ENCODE measurements at regions not wholly inside any gene's neighbourhood (a gene's known extent, or its start where the extent isn't known, plus 50 kb on each side); places are given as distances from the start of the nearest gene placed in this dataset.

DNA sequence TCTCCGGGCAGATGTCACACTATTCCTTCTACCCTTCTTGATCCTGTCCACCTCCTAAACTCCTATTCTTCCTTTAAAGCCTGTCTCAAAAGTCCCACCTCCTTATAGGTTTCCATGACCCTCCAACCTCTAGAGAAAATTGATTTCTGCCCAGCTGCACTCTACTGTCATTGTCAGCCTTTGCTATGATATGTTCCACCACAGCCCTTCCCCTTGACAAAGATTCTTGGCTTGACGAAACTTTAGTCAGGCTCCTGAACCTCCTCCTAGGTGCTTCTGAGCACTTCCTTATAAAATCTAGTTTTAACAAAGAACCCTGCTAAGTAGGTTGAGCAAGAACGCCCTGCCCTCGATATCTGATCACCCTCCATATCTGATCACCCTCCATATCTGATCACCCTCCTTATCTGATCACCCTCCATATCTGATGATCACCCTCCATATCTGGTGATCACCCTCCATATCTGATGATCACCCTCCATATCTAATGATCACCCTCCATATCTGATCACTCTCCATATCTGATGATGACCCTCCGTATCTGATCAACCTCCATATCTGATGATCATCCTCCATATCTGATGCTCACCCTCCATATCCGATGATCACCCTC is 103.2 kb downstream of the RIN2 start:
- H3K36me3 ChIP-seq (ENCODE audit: insufficient read depth, low read length) = no peaks in the 10 kb centered on the region
- no peak overlapping the region for H3K9ac ChIP-seq (ENCODE audit: low read depth, low read length)
- ATAC-seq (ENCODE audit: insufficient read depth, low read depth) = no peak
- no peaks in the 10 kb centered on the region for H3K27me3 ChIP-seq (ENCODE audit: insufficient read depth, low read length, poor library complexity)
- no peak overlapping the region for H2AFZ ChIP-seq (ENCODE audit: low read depth, low read length)
- no peak overlapping the region for H3K4me2 ChIP-seq (ENCODE audit: insufficient read depth, low read length)
- no peak for DNase-seq
- H3K79me2 ChIP-seq (ENCODE audit: insufficient read depth, low read length) = no peaks in the 10 kb centered on the region
- no peaks in the 10 kb centered on the region for H3K4me1 ChIP-seq (ENCODE audit: insufficient read depth, low read length)
- no peak overlapping the region for H3K27ac ChIP-seq (ENCODE audit: low read length)
- TF ChIP-seq, protein P1, sequence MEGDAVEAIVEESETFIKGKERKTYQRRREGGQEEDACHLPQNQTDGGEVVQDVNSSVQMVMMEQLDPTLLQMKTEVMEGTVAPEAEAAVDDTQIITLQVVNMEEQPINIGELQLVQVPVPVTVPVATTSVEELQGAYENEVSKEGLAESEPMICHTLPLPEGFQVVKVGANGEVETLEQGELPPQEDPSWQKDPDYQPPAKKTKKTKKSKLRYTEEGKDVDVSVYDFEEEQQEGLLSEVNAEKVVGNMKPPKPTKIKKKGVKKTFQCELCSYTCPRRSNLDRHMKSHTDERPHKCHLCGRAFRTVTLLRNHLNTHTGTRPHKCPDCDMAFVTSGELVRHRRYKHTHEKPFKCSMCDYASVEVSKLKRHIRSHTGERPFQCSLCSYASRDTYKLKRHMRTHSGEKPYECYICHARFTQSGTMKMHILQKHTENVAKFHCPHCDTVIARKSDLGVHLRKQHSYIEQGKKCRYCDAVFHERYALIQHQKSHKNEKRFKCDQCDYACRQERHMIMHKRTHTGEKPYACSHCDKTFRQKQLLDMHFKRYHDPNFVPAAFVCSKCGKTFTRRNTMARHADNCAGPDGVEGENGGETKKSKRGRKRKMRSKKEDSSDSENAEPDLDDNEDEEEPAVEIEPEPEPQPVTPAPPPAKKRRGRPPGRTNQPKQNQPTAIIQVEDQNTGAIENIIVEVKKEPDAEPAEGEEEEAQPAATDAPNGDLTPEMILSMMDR (IDR thresholded peaks at IDR 0.05; ENCODE audit: borderline replicate concordance, extremely low read depth, low read length, poor library complexity, severe bottlenecking) = no peak
- TF ChIP-seq EZH2 (IDR thresholded peaks at IDR 0.05; ENCODE audit: borderline replicate concordance, low read depth, low read length, severe bottlenecking) = no peak
- H4K20me1 ChIP-seq (ENCODE audit: insufficient read depth, low read length) = no peaks in the 10 kb centered on the region
- H3K4me3 ChIP-seq (ENCODE audit: low read depth in 1 of 2, low read length in 2 of 2) = no peak overlapping the region
- H3K9me3 ChIP-seq (ENCODE audit: insufficient read depth, low read length, severe bottlenecking) = no peaks in the 10 kb centered on the region

DNA sequence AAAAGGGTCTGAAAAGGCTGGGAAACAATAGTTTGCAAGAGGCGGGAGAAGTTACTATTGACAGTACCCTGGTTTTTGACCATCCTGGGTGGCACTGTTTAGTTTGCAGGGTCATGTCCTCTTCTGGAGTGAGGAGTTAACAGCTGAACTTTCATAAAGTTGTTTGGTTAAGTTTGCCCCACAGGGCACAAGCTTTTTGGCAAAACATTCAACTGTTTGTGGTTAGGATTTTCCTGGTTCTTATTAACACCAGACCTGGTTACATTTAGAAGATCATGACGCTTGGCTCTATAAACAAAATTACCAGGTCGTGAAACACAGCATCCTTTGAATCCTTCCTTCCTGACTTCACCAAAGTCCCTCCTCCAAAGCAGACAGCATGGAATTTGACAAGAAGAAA is 106.1 kb downstream of the RIN2 start:
- H3K79me2 ChIP-seq (ENCODE audit: insufficient read depth, low read length) = no peaks in the 10 kb centered on the region
- no peaks in the 10 kb centered on the region for H3K9me3 ChIP-seq (ENCODE audit: insufficient read depth, low read length, severe bottlenecking)
- DNase-seq = no peak
- no peak overlapping the region for H3K4me2 ChIP-seq (ENCODE audit: insufficient read depth, low read length)
- H3K4me3 ChIP-seq (ENCODE audit: low read depth in 1 of 2, low read length in 2 of 2) = no peak overlapping the region
- H2AFZ ChIP-seq (ENCODE audit: low read depth, low read length) = no peak overlapping the region
- no peaks in the 10 kb centered on the region for H4K20me1 ChIP-seq (ENCODE audit: insufficient read depth, low read length)
- H3K4me1 ChIP-seq (ENCODE audit: insufficient read depth, low read length) = no peaks in the 10 kb centered on the region
- no peak overlapping the region for H3K27ac ChIP-seq (ENCODE audit: low read length)
- no peak for ATAC-seq (ENCODE audit: insufficient read depth, low read depth)
- TF ChIP-seq, protein P1 (IDR thresholded peaks at IDR 0.05; ENCODE audit: borderline replicate concordance, extremely low read depth, low read length, poor library complexity, severe bottlenecking) = no peak
- TF ChIP-seq EZH2 (IDR thresholded peaks at IDR 0.05; ENCODE audit: borderline replicate concordance, low read depth, low read length, severe bottlenecking) = no peak
- H3K27me3 ChIP-seq (ENCODE audit: insufficient read depth, low read length, poor library complexity) = no peaks in the 10 kb centered on the region
- no peaks in the 10 kb centered on the region for H3K36me3 ChIP-seq (ENCODE audit: insufficient read depth, low read length)
- no peak overlapping the region for H3K9ac ChIP-seq (ENCODE audit: low read depth, low read length)

DNA sequence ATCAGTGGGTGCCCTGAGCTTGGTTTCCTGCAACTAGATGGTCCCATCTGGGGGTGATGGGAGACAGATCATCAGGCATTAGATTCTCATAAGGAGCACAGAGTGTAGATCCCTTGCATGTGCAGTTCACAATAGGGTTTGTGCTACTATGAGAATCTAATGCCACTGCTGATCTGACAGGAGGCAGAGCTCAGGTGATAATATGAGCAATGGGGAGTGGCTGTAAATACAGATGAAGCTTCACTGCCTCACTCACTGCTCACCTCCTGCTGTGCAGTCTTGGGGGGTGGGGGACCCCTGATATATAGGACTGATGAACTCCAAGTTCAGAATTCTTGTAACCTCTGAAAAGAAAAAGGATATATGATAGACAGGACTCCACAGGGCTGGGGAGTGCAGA is 108.0 kb downstream of the RIN2 start:
- TF ChIP-seq, protein P1 (IDR thresholded peaks at IDR 0.05; ENCODE audit: borderline replicate concordance, extremely low read depth, low read length, poor library complexity, severe bottlenecking) = no peak
- no peak for TF ChIP-seq EZH2 (IDR thresholded peaks at IDR 0.05; ENCODE audit: borderline replicate concordance, low read depth, low read length, severe bottlenecking)
- H3K9me3 ChIP-seq (ENCODE audit: insufficient read depth, low read length, severe bottlenecking) = no peaks in the 10 kb centered on the region
- H3K79me2 ChIP-seq (ENCODE audit: insufficient read depth, low read length) = no peaks in the 10 kb centered on the region
- no peak overlapping the region for H3K4me2 ChIP-seq (ENCODE audit: insufficient read depth, low read length)
- no peak overlapping the region for H3K4me3 ChIP-seq (ENCODE audit: low read depth in 1 of 2, low read length in 2 of 2)
- no peaks in the 10 kb centered on the region for H4K20me1 ChIP-seq (ENCODE audit: insufficient read depth, low read length)
- H2AFZ ChIP-seq (ENCODE audit: low read depth, low read length) = no peak overlapping the region
- no peaks in the 10 kb centered on the region for H3K4me1 ChIP-seq (ENCODE audit: insufficient read depth, low read length)
- H3K36me3 ChIP-seq (ENCODE audit: insufficient read depth, low read length) = no peaks in the 10 kb centered on the region
- DNase-seq = no peak
- H3K27ac ChIP-seq (ENCODE audit: low read length) = no peak overlapping the region
- no peaks in the 10 kb centered on the region for H3K27me3 ChIP-seq (ENCODE audit: insufficient read depth, low read length, poor library complexity)
- ATAC-seq (ENCODE audit: insufficient read depth, low read depth) = no peak
- H3K9ac ChIP-seq (ENCODE audit: low read depth, low read length) = no peak overlapping the region

Data from DND-41 (cell line).